ENCODE measurements at regions not wholly inside any gene's neighbourhood (a gene's known extent, or its start where the extent isn't known, plus 50 kb on each side); places are given as distances from the start of the nearest gene placed in this dataset.

DNA sequence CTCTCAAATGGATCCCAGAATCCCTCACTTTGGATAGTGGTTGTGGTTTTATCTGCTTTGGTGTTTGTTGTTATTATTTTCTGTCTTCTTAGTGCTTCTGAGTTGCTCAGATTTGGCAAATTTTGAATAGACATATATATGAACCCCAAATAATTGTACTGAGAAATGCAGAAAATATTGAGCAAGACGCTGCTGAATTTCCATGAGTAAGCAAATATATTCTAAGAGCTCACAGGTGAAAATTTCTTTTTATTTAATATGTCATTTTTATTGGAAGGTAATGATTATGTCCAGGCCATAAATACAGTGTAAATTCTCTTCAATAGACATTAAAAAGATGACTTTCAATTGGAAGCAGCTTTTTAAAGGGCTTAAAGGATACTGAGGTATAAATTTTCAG, 152.1 kb downstream of the FAT3 start:
- peak overlapping the region; percentile 17 for H3K4me3 Mint-ChIP-seq
- no peak overlapping the region for H3K4me3 ChIP-seq

DNA sequence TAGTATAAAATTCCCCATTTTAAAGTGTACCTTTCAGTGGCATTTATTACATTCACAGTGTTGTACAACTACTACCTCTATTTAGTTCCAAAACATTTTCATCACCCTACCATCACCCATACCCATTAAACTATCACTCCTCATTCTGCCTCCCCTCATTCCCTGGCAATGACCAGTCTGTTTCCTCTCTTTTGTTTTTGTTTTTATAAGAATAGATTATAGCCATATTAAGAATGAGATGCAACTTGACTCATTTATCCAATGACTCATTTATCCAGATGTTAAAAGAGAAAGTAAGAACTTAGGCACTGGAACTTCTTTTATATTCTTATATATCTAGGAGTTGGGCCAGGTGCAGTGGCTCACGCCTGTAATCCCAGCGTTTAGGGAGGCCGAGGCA, 156.3 kb downstream of the FAT3 start:
- no peaks in the 10 kb centered on the region for H3K36me3 Mint-ChIP-seq
- no peak overlapping the region for H2AFZ ChIP-seq (replicated peaks)
- H4K20me1 ChIP-seq (ENCODE audit: low read depth) = no peaks in the 10 kb centered on the region
- H3K4me1 ChIP-seq = peaks cover 24% of the 10 kb centered on the region
- H3K79me2 ChIP-seq (ENCODE audit: low read depth) = no peaks in the 10 kb centered on the region
- no peaks in the 10 kb centered on the region for H3K36me3 ChIP-seq
- no peaks in the 10 kb centered on the region for H3K9me3 Mint-ChIP-seq
- H3K9ac ChIP-seq = no peak overlapping the region
- H3F3A ChIP-seq (ENCODE audit: low read depth) = no peaks in the 10 kb centered on the region
- H3K4me3 ChIP-seq = no peak overlapping the region
- no peak overlapping the region for H3K27ac Mint-ChIP-seq
- no peak overlapping the region for H3K27ac ChIP-seq
- no peaks in the 10 kb centered on the region for H3K27me3 ChIP-seq
- H3K27me3 Mint-ChIP-seq (ENCODE audit: insufficient read depth, low read depth) = no peaks in the 10 kb centered on the region
- no peak overlapping the region for H3K4me3 Mint-ChIP-seq
- no peak for DNase-seq (ENCODE audit: low spot score)
- no peak overlapping the region for H3K4me2 ChIP-seq
- no peaks in the 10 kb centered on the region for H3K9me3 ChIP-seq (ENCODE audit: low read depth)
- TF ChIP-seq EZH2phosphoT487 (IDR thresholded peaks at IDR 0.05) = no peak
- TF ChIP-seq, protein P1, sequence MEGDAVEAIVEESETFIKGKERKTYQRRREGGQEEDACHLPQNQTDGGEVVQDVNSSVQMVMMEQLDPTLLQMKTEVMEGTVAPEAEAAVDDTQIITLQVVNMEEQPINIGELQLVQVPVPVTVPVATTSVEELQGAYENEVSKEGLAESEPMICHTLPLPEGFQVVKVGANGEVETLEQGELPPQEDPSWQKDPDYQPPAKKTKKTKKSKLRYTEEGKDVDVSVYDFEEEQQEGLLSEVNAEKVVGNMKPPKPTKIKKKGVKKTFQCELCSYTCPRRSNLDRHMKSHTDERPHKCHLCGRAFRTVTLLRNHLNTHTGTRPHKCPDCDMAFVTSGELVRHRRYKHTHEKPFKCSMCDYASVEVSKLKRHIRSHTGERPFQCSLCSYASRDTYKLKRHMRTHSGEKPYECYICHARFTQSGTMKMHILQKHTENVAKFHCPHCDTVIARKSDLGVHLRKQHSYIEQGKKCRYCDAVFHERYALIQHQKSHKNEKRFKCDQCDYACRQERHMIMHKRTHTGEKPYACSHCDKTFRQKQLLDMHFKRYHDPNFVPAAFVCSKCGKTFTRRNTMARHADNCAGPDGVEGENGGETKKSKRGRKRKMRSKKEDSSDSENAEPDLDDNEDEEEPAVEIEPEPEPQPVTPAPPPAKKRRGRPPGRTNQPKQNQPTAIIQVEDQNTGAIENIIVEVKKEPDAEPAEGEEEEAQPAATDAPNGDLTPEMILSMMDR (IDR thresholded peaks at IDR 0.05) = no peak
- TF ChIP-seq EZH2 (IDR thresholded peaks at IDR 0.05) = no peak
- peaks cover 49% of the 10 kb centered on the region for H3K4me1 Mint-ChIP-seq

More for the DNA sequence above, 152.1 kb downstream of the FAT3 start:
- no peaks in the 10 kb centered on the region for H3K27me3 ChIP-seq
- H3K4me1 Mint-ChIP-seq = peaks cover 32% of the 10 kb centered on the region
- no peaks in the 10 kb centered on the region for H4K20me1 ChIP-seq (ENCODE audit: low read depth)
- H3K9me3 Mint-ChIP-seq = no peaks in the 10 kb centered on the region
- DNase-seq (ENCODE audit: low spot score) = no peak
- H2AFZ ChIP-seq (replicated peaks) = no peak overlapping the region
- peaks cover 14% of the 10 kb centered on the region for H3K4me1 ChIP-seq
- no peaks in the 10 kb centered on the region for H3K36me3 ChIP-seq
- H3K4me2 ChIP-seq = no peak overlapping the region
- TF ChIP-seq EZH2 (IDR thresholded peaks at IDR 0.05) (no peak), EZH2phosphoT487 (IDR thresholded peaks at IDR 0.05) (no peak)
- TF ChIP-seq, protein P1 (IDR thresholded peaks at IDR 0.05) = no peak
- H3K9ac ChIP-seq = no peak overlapping the region
- peaks cover 2% of the 10 kb centered on the region for H3K27me3 Mint-ChIP-seq (ENCODE audit: insufficient read depth, low read depth)
- H3K9me3 ChIP-seq (ENCODE audit: low read depth) = no peaks in the 10 kb centered on the region
- H3K27ac ChIP-seq = no peak overlapping the region
- no peak overlapping the region for H3K27ac Mint-ChIP-seq
- peaks cover 3% of the 10 kb centered on the region for H3K36me3 Mint-ChIP-seq
- H3F3A ChIP-seq (ENCODE audit: low read depth) = no peaks in the 10 kb centered on the region
- H3K79me2 ChIP-seq (ENCODE audit: low read depth) = no peaks in the 10 kb centered on the region

DNA sequence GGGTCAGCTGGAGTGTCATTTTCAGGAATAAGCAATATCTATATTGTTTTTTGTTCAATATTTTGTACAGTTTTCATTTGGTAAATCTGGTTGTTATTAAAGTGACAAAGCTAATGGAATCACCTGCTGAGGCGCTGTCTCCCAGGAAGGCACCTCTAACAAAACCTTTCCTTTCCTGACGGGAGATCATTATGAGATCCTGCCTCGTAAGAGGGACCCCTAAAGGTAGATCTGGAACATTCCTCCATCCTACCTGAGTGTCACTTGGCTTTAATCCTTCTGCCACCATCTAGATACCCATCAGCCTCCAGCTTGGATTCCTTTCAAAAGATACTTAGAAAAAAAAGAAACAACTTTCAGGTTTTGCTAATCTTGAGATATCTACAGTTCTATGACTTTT, 157.7 kb downstream of the FAT3 start:
- Mint-ChIP-seq H3K9me3 (no peaks in the 10 kb centered on the region), H3K36me3 (no peaks in the 10 kb centered on the region), H3K27me3 (ENCODE audit: insufficient read depth, low read depth) (no peaks in the 10 kb centered on the region), H3K4me1 (peaks cover 35% of the 10 kb centered on the region), H3K4me3 (no peak overlapping the region), H3K27ac (no peak overlapping the region)
- H3K27ac ChIP-seq = no peak overlapping the region
- TF ChIP-seq EZH2phosphoT487 (IDR thresholded peaks at IDR 0.05) = no peak
- TF ChIP-seq EZH2 (IDR thresholded peaks at IDR 0.05) = no peak
- TF ChIP-seq, protein P1 (IDR thresholded peaks at IDR 0.05) = no peak
- H3K4me2 ChIP-seq = no peak overlapping the region
- no peaks in the 10 kb centered on the region for H3K9me3 ChIP-seq (ENCODE audit: low read depth)
- H2AFZ ChIP-seq (replicated peaks) = no peak overlapping the region
- H3K9ac ChIP-seq = no peak overlapping the region
- no peaks in the 10 kb centered on the region for H4K20me1 ChIP-seq (ENCODE audit: low read depth)
- H3K27me3 ChIP-seq = no peaks in the 10 kb centered on the region
- no peaks in the 10 kb centered on the region for H3F3A ChIP-seq (ENCODE audit: low read depth)
- H3K4me1 ChIP-seq = peaks cover 16% of the 10 kb centered on the region
- no peaks in the 10 kb centered on the region for H3K36me3 ChIP-seq
- H3K79me2 ChIP-seq (ENCODE audit: low read depth) = no peaks in the 10 kb centered on the region
- H3K4me3 ChIP-seq = no peak overlapping the region
- no peak for DNase-seq (ENCODE audit: low spot score)
